22Rv1 (cell line): ENCODE measurements at regions not wholly inside any gene's neighbourhood (a gene's known extent, or its start where the extent isn't known, plus 50 kb on each side); places are given as distances from the start of the nearest gene placed in this dataset.
"Not testable (repeated sequence)": the region's sequence is repeated elsewhere in the genome, so short reads cannot be mapped to it uniquely, and the experiment has no call there.

ENCODE experiments used
- H3K27ac ChIP-seq: fragments of 450-650 bp; 2 replicates; pipeline ENCODE4 v1.5.1; 2017
- CTCF ChIP-seq: fragments of 450-650 bp; IDR thresholded peaks from 2 replicates; pipeline ENCODE4 v1.5.1; 2017; ENCODE audit warnings: mild to moderate bottlenecking
- ZFX ChIP-seq: fragments of 450-650 bp; IDR thresholded peaks from 2 replicates; pipeline ENCODE4 v1.6.1; 2017; ENCODE audit warnings: antibody characterized with exemption, borderline replicate concordance

GRCh38 chr3:118128886-118129285, 905.8 kb downstream of the IGSF11 start:
- H3K27ac ChIP-seq = no peak overlapping the region
- TF ChIP-seq CTCF (no peak), ZFX (no peak)

- TF ChIP-seq ZFX (no peak), CTCF (no peak)
- H3K27ac ChIP-seq = no peak overlapping the region
These were observed 896.9 kb downstream of the IGSF11 start for GRCh38 chr3:118137778-118138177.

GRCh38 chr3:118144919-118145318, 889.7 kb downstream of the IGSF11 start:
- TF ChIP-seq CTCF (no peak), ZFX (no peak)
- H3K27ac ChIP-seq = no peak overlapping the region

GRCh38 chr3:118146658-118147375, 887.8 kb downstream of the IGSF11 start:
- no peak for TF ChIP-seq CTCF
- no peak for TF ChIP-seq ZFX
- H3K27ac ChIP-seq = no peak overlapping the region

- TF ChIP-seq CTCF (no peak), ZFX (no peak)
- no peak overlapping the region for H3K27ac ChIP-seq
These were observed 883.5 kb downstream of the IGSF11 start for GRCh38 chr3:118151164-118151563.

GRCh38 chr3:118162627-118163588, 871.7 kb downstream of the IGSF11 start:
- H3K27ac ChIP-seq = not testable (repeated sequence)

- no peak for TF ChIP-seq ZFX
- TF ChIP-seq CTCF = no peak
- no peak overlapping the region for H3K27ac ChIP-seq
These were observed 869.2 kb downstream of the IGSF11 start for GRCh38 chr3:118165413-118165812.
